AG09319 (cell line): ENCODE measurements at regions not wholly inside any gene's neighbourhood (a gene's known extent, or its start where the extent isn't known, plus 50 kb on each side); places are given as distances from the start of the nearest gene placed in this dataset.

Experiments
- DNase-seq: peaks from one replicate; pipeline ENCODE4 v3.0.0-alpha.2; 2010; ENCODE audit warnings: low read depth; ENCODE audit errors: extremely low read depth
- TF ChIP-seq, protein P1 (sequence below): IDR thresholded peaks from 2 replicates; pipeline ENCODE4 v1.5.1; 2011; ENCODE audit warnings: low read depth, mild to moderate bottlenecking, inconsistent platforms, low read length, moderate library complexity

- DNase-seq: no peak
- TF ChIP-seq, protein P1, sequence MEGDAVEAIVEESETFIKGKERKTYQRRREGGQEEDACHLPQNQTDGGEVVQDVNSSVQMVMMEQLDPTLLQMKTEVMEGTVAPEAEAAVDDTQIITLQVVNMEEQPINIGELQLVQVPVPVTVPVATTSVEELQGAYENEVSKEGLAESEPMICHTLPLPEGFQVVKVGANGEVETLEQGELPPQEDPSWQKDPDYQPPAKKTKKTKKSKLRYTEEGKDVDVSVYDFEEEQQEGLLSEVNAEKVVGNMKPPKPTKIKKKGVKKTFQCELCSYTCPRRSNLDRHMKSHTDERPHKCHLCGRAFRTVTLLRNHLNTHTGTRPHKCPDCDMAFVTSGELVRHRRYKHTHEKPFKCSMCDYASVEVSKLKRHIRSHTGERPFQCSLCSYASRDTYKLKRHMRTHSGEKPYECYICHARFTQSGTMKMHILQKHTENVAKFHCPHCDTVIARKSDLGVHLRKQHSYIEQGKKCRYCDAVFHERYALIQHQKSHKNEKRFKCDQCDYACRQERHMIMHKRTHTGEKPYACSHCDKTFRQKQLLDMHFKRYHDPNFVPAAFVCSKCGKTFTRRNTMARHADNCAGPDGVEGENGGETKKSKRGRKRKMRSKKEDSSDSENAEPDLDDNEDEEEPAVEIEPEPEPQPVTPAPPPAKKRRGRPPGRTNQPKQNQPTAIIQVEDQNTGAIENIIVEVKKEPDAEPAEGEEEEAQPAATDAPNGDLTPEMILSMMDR: no peak
Measured at GRCh38 chr6:150797949-150798348, 67.6 kb upstream of the MTHFD1L start.

DNA sequence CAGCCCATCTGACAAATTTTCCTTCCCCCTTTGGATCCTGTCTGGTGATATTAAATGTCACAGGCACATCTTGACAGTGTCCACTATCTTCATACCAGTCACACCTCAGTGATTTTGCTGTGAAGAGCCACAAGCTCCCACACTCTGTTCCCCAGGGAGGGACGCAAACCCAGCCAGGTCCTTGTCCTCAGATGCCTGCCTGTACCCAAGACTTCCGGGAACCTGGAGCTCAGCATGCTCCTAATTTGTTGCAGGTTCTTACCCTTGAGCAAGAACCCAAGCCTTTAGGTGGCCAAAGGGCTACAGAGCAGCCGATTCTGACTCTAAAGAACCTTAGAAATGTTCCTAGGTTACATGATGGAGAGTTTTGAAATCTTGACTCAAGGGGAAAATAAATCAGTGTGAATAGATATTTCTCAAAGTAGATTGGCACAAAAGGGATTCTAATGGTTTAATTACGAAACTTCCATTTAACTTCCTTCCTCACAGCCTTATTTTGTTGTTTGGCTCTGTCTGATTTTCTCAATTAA, 66.2 kb upstream of the MTHFD1L start:
- DNase-seq: no peak
- TF ChIP-seq, protein P1: no peak

GRCh38 chr6:150800674-150801314, 64.7 kb upstream of the MTHFD1L start:
- no peak for DNase-seq
- TF ChIP-seq, protein P1: no peak

DNA sequence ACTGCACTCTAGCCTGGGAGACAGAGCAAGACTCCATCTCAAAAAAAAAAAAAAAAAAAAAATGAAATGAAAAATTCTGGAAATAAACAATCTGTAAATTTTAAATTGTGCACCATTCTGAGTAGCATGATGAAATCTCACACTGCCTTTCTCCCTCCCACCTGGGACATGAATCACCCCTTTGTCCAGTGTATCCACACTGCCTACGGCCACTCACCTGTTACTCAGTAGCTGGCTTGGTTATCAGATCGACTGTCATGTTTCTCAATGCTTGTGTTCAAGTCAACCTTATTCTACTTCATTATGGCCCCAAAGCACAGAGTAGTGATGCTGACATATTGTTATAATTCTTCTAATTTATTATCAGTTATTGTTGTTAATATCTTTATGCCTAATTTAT, 58.7 kb upstream of the MTHFD1L start:
- TF ChIP-seq, protein P1: no peak
- DNase-seq: no peak

DNA sequence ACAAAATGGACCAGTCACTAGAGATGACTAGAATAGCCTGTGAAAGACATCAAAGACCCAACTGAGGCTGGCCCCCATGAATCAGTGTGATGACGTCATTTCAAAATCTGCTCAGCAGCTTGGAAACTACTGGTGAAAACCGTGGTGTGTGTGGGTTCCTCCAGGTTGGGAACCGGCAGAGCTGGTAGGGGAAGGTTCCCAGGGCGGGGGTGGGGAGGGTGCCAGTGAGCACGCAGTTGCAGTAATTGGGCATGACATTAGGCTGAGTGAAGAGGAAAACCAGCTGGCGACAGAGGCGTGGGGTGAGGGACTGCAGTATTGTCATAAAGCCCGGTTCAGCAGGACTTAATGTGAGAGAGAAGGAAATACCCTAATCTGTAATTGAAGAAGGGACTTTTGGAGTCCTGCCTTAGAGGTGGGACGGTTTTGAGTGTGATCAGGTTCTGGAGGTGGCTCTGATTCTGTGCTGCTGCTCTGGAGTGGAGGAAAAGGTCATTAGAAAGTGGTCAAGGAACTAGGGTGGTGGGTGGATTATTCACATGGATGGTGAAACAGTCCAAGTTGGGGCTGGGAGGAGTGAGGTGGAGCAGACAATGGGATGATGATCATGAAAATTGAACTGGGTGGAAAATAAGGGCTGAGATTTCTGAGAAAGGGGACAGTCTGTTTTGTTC, 52.0 kb upstream of the MTHFD1L start:
- DNase-seq: no peak
- TF ChIP-seq, protein P1: no peak

DNA sequence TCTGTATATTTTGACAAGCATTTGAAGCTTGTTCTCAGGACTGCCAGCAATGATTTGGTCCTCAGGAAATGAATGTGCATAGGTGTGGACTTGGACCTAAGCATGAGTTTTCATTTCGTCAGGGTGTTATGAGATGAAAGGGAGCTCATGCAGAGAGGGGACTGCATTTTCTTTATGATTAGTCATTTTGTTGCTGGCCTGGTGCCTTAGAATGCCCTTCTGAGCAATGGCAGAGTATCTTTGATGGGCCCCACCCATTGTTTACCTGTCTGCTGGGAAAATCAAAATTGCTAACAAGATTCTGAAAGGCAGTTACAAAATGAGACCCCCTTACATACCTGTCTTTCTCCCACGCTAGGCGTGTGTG, 51.5 kb upstream of the MTHFD1L start:
- DNase-seq: no peak
- TF ChIP-seq, protein P1: no peak
